GM23248 (cell line): ENCODE measurements at regions not wholly inside any gene's neighbourhood (a gene's known extent, or its start where the extent isn't known, plus 50 kb on each side); places are given as distances from the start of the nearest gene placed in this dataset.

Source experiments
- DNase-seq: peaks from one replicate; pipeline ENCODE4 v3.0.0-alpha.2; 2015
- H2AFZ ChIP-seq: fragments of 200-600 bp; sonication (generic); 2 replicates; pipeline ENCODE4 v1.6.1; 2016; ENCODE audit warnings: antibody characterized with exemption
- H3F3A ChIP-seq: fragments of 200-600 bp; sonication (generic); 2 replicates; pipeline ENCODE4 v1.6.1; 2016; ENCODE audit warnings: mild to moderate bottlenecking, antibody characterized with exemption, mixed run types; ENCODE audit not compliant: insufficient read depth
- H3K27ac ChIP-seq: fragments of 200-600 bp; sonication (generic); 2 replicates; pipeline ENCODE4 v1.5.1; 2016; ENCODE audit warnings: mild to moderate bottlenecking
- H3K27me3 ChIP-seq: fragments of 200-600 bp; sonication (generic); replicated peaks from 2 replicates; pipeline ENCODE4 v1.6.1; 2016; ENCODE audit warnings: mild to moderate bottlenecking; ENCODE audit not compliant: insufficient read depth
- H3K36me3 ChIP-seq: fragments of 200-600 bp; sonication (generic); 2 replicates; pipeline ENCODE4 v1.6.1; 2016; ENCODE audit warnings: low read depth, mild to moderate bottlenecking
- H3K4me1 ChIP-seq: fragments of 200-600 bp; sonication (generic); 2 replicates; pipeline ENCODE4 v1.6.1; 2016; ENCODE audit warnings: mild to moderate bottlenecking; ENCODE audit not compliant: insufficient read depth
- H3K4me2 ChIP-seq: fragments of 200-600 bp; sonication (generic); one replicate; pipeline ENCODE4 v1.6.1; 2016; ENCODE audit warnings: mild to moderate bottlenecking; ENCODE audit not compliant: unreplicated experiment
- H3K4me3 ChIP-seq: fragments of 200-600 bp; sonication (generic); 2 replicates; pipeline ENCODE4 v1.5.1; 2016; ENCODE audit warnings: mild to moderate bottlenecking
- H3K79me2 ChIP-seq: fragments of 200-600 bp; sonication (generic); 2 replicates; pipeline ENCODE4 v1.6.1; 2016; ENCODE audit warnings: mild to moderate bottlenecking; ENCODE audit not compliant: insufficient read depth
- H3K9ac ChIP-seq: fragments of 200-600 bp; sonication (generic); 2 replicates; pipeline ENCODE4 v1.6.1; 2016; ENCODE audit warnings: mild to moderate bottlenecking
- H3K9me2 ChIP-seq: fragments of 200-600 bp; sonication (generic); 2 replicates; pipeline ENCODE4 v1.6.1; 2016; ENCODE audit warnings: mixed run types, mild to moderate bottlenecking, moderate library complexity; ENCODE audit not compliant: insufficient read depth
- H3K9me3 ChIP-seq: fragments of 200-600 bp; sonication (generic); one replicate; pipeline ENCODE4 v1.6.1; 2017; ENCODE audit warnings: low read depth
- H4K20me1 ChIP-seq: fragments of 200-600 bp; sonication (generic); 2 replicates; pipeline ENCODE4 v1.6.0; 2016; ENCODE audit not compliant: insufficient read depth
- EZH2 ChIP-seq: fragments of 200-600 bp; sonication (generic); IDR thresholded peaks from 2 replicates; pipeline ENCODE4 v1.6.1; 2018; ENCODE audit warnings: antibody characterized with exemption, mild to moderate bottlenecking; ENCODE audit not compliant: insufficient read depth, poor library complexity, severe bottlenecking
- EZH2phosphoT487 ChIP-seq: fragments of 200-600 bp; sonication (generic); IDR thresholded peaks from 2 replicates; pipeline ENCODE4 v1.6.1; 2018; ENCODE audit warnings: antibody characterized with exemption, moderate library complexity, mild to moderate bottlenecking, low read depth; ENCODE audit not compliant: insufficient read depth
- WGBS, 2 experiments: methylation state at CpG; one replicate each; pipeline ENCODE4 v1.1.6; 2015 to 2017; ENCODE audit warnings: low lambda C conversion rate in 2 of 2, low coverage in 1 of 2; ENCODE audit errors: missing lambda C conversion rate in 2 of 2; 5-methylcytosine and 5-hydroxymethylcytosine counted together
- in situ Hi-C: fragments of 300-500 bp; cut with MboI; formaldehyde crosslinking; loops from 2 replicates; pipeline ENCODE4 v1.15.0; 2020

DNA sequence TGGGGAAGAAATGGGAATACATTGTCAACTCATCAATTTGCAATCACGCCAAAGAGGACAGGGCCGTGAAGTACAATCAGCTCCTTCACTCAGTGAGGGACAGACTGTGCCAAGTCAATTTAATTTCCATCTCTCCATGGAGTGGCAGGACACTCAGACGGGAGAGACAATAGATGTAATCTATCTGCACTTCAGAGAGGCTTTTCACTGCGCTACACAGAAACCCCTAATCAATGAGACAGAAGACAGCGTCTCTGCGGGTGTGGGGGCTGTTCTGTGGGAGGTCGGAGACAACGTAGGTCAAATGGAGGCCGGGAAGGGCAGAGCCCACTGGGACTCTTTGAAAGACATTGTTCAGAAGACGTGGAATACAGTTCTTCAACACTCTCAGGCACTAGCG lies 541.0 kb upstream of the ADARB2 start:
- Histone ChIP-seq H3K36me3 (no peaks in the 10 kb centered on the region), H3K9me2 (no peaks in the 10 kb centered on the region), H3K9ac (no peak overlapping the region), H3F3A (no peaks in the 10 kb centered on the region), H3K4me3 (no peak overlapping the region), H3K27ac (no peak overlapping the region), H3K9me3 (no peaks in the 10 kb centered on the region), H3K79me2 (no peaks in the 10 kb centered on the region), H3K4me1 (no peaks in the 10 kb centered on the region), H3K27me3 (no peaks in the 10 kb centered on the region), H3K4me2 (no peak overlapping the region), H2AFZ (no peak overlapping the region), H4K20me1 (no peaks in the 10 kb centered on the region)
- 25 to 32% methylated on average over 11 of the region's 11 CpGs for WGBS, 2 experiments
- in situ Hi-C loops, result no loop called here
- TF ChIP-seq EZH2phosphoT487 (no peak), EZH2 (no peak)
- no peak for DNase-seq

DNA sequence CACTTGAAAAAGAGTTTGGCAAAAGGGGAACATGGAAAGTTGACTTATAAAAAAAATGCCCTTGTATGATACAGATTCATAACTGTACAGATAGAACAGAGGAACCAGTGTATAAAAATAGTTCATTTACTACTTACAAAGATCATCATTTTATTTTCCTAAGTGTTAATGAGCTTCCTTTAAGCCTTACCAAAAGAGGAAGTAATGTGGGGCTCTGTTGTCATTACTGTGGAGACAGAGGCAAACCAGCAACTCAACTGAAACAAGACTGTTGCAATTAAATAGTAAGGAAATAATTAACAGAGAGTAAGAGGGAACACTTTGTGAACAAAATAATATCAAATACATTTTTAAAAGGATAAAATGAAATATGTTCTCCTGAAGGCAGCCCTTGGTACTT lies 526.2 kb upstream of the ADARB2 start:
- Histone ChIP-seq H2AFZ (no peak overlapping the region), H3K27ac (no peak overlapping the region), H4K20me1 (no peaks in the 10 kb centered on the region), H3K4me2 (no peak overlapping the region), H3K27me3 (no peaks in the 10 kb centered on the region), H3K4me3 (no peak overlapping the region), H3K36me3 (no peaks in the 10 kb centered on the region), H3K4me1 (no peaks in the 10 kb centered on the region), H3K9ac (no peak overlapping the region), H3F3A (no peaks in the 10 kb centered on the region), H3K9me2 (no peaks in the 10 kb centered on the region), H3K79me2 (no peaks in the 10 kb centered on the region), H3K9me3 (peaks cover 5% of the 10 kb centered on the region)
- in situ Hi-C loops, result no loop called here
- DNase-seq, result no peak
- TF ChIP-seq EZH2, result no peak
- no peak for TF ChIP-seq EZH2phosphoT487

DNA sequence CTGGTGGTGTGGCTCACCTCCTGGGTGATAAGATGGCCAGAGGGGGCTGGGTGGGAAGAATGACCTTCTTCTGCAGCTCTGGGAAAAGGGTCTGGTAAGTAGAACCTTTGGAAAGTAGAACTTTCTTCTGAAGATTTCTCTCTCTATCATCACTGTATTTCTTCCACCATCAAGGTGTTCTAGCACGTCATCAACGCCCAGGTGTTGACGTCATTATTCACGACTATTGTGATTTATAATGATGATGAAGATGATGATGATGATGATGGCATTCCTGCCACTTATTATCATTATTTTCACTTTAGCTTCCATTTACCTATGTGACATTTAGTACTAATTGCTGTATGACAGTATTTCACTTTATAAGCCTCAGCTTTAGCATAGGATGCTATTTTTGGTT lies 525.6 kb upstream of the ADARB2 start:
- Histone ChIP-seq H3F3A (no peaks in the 10 kb centered on the region), H3K4me3 (no peak overlapping the region), H3K79me2 (no peaks in the 10 kb centered on the region), H3K4me2 (no peak overlapping the region), H2AFZ (no peak overlapping the region), H3K36me3 (no peaks in the 10 kb centered on the region), H3K9me2 (no peaks in the 10 kb centered on the region), H4K20me1 (no peaks in the 10 kb centered on the region), H3K9ac (no peak overlapping the region), H3K27ac (no peak overlapping the region), H3K4me1 (no peaks in the 10 kb centered on the region), H3K9me3 (peaks cover 5% of the 10 kb centered on the region), H3K27me3 (no peaks in the 10 kb centered on the region)
- in situ Hi-C loops, result no loop called here
- no peak for TF ChIP-seq EZH2
- TF ChIP-seq EZH2phosphoT487, result no peak
- 50 to 59% methylated on average over 4 of the region's 4 CpGs for WGBS, 2 experiments
- DNase-seq, result no peak

GRCh38 chr10:2262333-2262732 lies 525.0 kb upstream of the ADARB2 start:
- Histone ChIP-seq H3K4me3 (no peak overlapping the region), H3K9me2 (no peaks in the 10 kb centered on the region), H3K27me3 (no peaks in the 10 kb centered on the region), H3F3A (no peaks in the 10 kb centered on the region), H2AFZ (no peak overlapping the region), H3K9ac (no peak overlapping the region), H3K4me1 (no peaks in the 10 kb centered on the region), H4K20me1 (no peaks in the 10 kb centered on the region), H3K9me3 (peaks cover 5% of the 10 kb centered on the region), H3K27ac (no peak overlapping the region), H3K79me2 (no peaks in the 10 kb centered on the region), H3K36me3 (no peaks in the 10 kb centered on the region), H3K4me2 (no peak overlapping the region)
- TF ChIP-seq EZH2phosphoT487, result no peak
- TF ChIP-seq EZH2, result no peak
- 10% methylated on average over 2 of the region's 2 CpGs for WGBS, 2 experiments
- in situ Hi-C loops, result no loop called here
- no peak for DNase-seq

GRCh38 chr10:2256241-2256640 lies 518.9 kb upstream of the ADARB2 start:
- Histone ChIP-seq H4K20me1 (no peaks in the 10 kb centered on the region), H3K4me2 (no peak overlapping the region), H3K9me3 (no peaks in the 10 kb centered on the region), H3K27ac (no peak overlapping the region), H2AFZ (no peak overlapping the region), H3K9me2 (no peaks in the 10 kb centered on the region), H3F3A (no peaks in the 10 kb centered on the region), H3K36me3 (no peaks in the 10 kb centered on the region), H3K79me2 (no peaks in the 10 kb centered on the region), H3K9ac (no peak overlapping the region), H3K27me3 (no peaks in the 10 kb centered on the region), H3K4me3 (no peak overlapping the region), H3K4me1 (no peaks in the 10 kb centered on the region)
- in situ Hi-C loops, result no loop called here
- 26 to 44% methylated on average over 7 of the region's 7 CpGs for WGBS, 2 experiments
- TF ChIP-seq EZH2phosphoT487 (no peak), EZH2 (no peak)
- DNase-seq, result no peak
